H1 (cell line): ENCODE measurements at regions not wholly inside any gene's neighbourhood (a gene's known extent, or its start where the extent isn't known, plus 50 kb on each side); places are given as distances from the start of the nearest gene placed in this dataset.

Experiments used
- CTCF ChIA-PET: fragments of 300-600 bp; sonication (Branson Sonifier 250); formaldehyde crosslinking; loops from one replicate; lab custom pipeline; 2021; ENCODE audit not compliant: partially characterized antibody; lab: Charles Lee
- POLR2A ChIA-PET: fragments of 300-600 bp; sonication (Branson Sonifier 250); formaldehyde crosslinking; loops from one replicate; lab custom pipeline; 2021; ENCODE audit warnings: inconsistent platforms; ENCODE audit not compliant: partially characterized antibody; lab: Charles Lee
- DNase-seq, 2 experiments: peaks; one replicate each; pipeline versions ENCODE4 v3.0.0 to v3.0.0-alpha.2; 2010 to 2022; ENCODE audit warnings: low spot score in 2 of 2, low read depth in 1 of 2, mixed read lengths in 1 of 2
- FAIRE-seq: peaks from 2 replicates; lab custom pipeline; 2011; peaks lifted over from hg19 to GRCh38; lab: Jason Lieb, UNC
- H2AFZ ChIP-seq: 2 replicates; pipeline ENCODE4 v1.8.1; 2012; ENCODE audit warnings: low read length, inconsistent platforms
- H2AK5ac ChIP-seq: 2 replicates; pipeline ENCODE4 v1.6.1; 2013; ENCODE audit warnings: low read depth, low read length
- H2BK120ac ChIP-seq: replicated peaks from 2 replicates; pipeline ENCODE3; 2013; ENCODE audit warnings: low read depth, low read length, inconsistent platforms
- H2BK12ac ChIP-seq: 2 replicates; pipeline ENCODE4 v1.6.1; 2013; ENCODE audit warnings: low read depth, low read length
- H2BK15ac ChIP-seq: 2 replicates; pipeline ENCODE4 v1.6.1; 2013; ENCODE audit warnings: low read length
- H2BK20ac ChIP-seq: 2 replicates; pipeline ENCODE4 v1.6.1; 2013; ENCODE audit warnings: low read length
- H2BK5ac ChIP-seq: 2 replicates; pipeline ENCODE4 v1.6.1; 2013; ENCODE audit warnings: low read depth, low read length
- H3K14ac ChIP-seq: 2 replicates; pipeline ENCODE4 v1.6.1; 2013; ENCODE audit warnings: inconsistent platforms; ENCODE audit not compliant: insufficient read length
- H3K18ac ChIP-seq: 2 replicates; pipeline ENCODE4 v1.6.1; 2013; ENCODE audit warnings: low read length; ENCODE audit errors: extremely low read depth
- H3K23ac ChIP-seq: 2 replicates; pipeline ENCODE4 v1.6.1; 2013; ENCODE audit warnings: inconsistent platforms; ENCODE audit not compliant: insufficient read length
- H3K23me2 ChIP-seq: 2 replicates; pipeline ENCODE4 v1.6.1; 2013; ENCODE audit warnings: low read depth, low read length
- H3K27ac ChIP-seq: 2 replicates; pipeline ENCODE4 v1.6.1; 2011; ENCODE audit warnings: low read depth, low read length, inconsistent platforms
- H3K27me3 ChIP-seq, 4 experiments: replicated peaks in 1 of 4; 1 replicate in 1 of 4; 2 replicates in 3 of 4; pipeline versions ENCODE4 v1.6.1 to v1.8.1; 2011 to 2013; ENCODE audit warnings: low read length in 3 of 4, mild to moderate bottlenecking in 3 of 4, inconsistent platforms in 2 of 4, mixed read lengths in 2 of 4, moderate library complexity in 1 of 4; ENCODE audit not compliant: control insufficient read depth in 3 of 4, insufficient read depth in 3 of 4; ENCODE audit errors: extremely low read depth in 1 of 4
- H3K36me3 ChIP-seq, 4 experiments: 2 replicates each; pipeline versions ENCODE4 v1.6.1 to v1.8.1; 2011 to 2013; ENCODE audit warnings: mild to moderate bottlenecking in 4 of 4, low read length in 3 of 4, moderate library complexity in 2 of 4, control low read depth in 1 of 4, inconsistent platforms in 1 of 4; ENCODE audit not compliant: insufficient read depth in 4 of 4, control insufficient read depth in 2 of 4
- H3K4ac ChIP-seq: replicated peaks from 2 replicates; pipeline ENCODE3; 2013; ENCODE audit warnings: low read length, low read depth, mixed read lengths, inconsistent platforms; ENCODE audit not compliant: insufficient read length
- H3K4me1 ChIP-seq, 4 experiments: replicated peaks in 1 of 4; 1 replicate in 1 of 4; 2 replicates in 3 of 4; pipeline versions ENCODE4 v1.6.1 to v1.8.1; 2011 to 2013; ENCODE audit warnings: low read length in 3 of 4, inconsistent platforms in 2 of 4, mixed read lengths in 1 of 4; ENCODE audit not compliant: insufficient read depth in 4 of 4, control insufficient read depth in 3 of 4
- H3K4me2 ChIP-seq, 2 experiments: 2 replicates each; pipeline versions ENCODE4 v1.6.1 to v1.8.1; 2011 to 2013; ENCODE audit warnings: low read depth in 2 of 2, low read length in 2 of 2, control low read depth in 1 of 2, inconsistent platforms in 1 of 2, mild to moderate bottlenecking in 1 of 2; ENCODE audit not compliant: insufficient read depth in 1 of 2
- H3K4me3 ChIP-seq, 4 experiments: fragments of 200-600, 300-600 bp in 1 of 4; sonication (generic), shearing (Covaris generic), sonication (Bioruptor Twin) in 1 of 4; 2 replicates each; pipeline versions ENCODE4 v1.5.1 to v1.8.1; 2011 to 2016; ENCODE audit warnings: low read length in 4 of 4, low read depth in 3 of 4, control low read depth in 2 of 4, inconsistent platforms in 2 of 4, mild to moderate bottlenecking in 2 of 4, mixed read lengths in 1 of 4, moderate library complexity in 1 of 4; ENCODE audit not compliant: insufficient read depth in 2 of 4; ENCODE audit errors: extremely low read depth in 1 of 4
- H3K56ac ChIP-seq: replicated peaks from 2 replicates; pipeline ENCODE3; 2013; ENCODE audit warnings: low read depth, mild to moderate bottlenecking, mixed read lengths, low read length, inconsistent platforms; ENCODE audit not compliant: insufficient read length
- H3K79me1 ChIP-seq: 2 replicates; pipeline ENCODE4 v1.6.1; 2013; ENCODE audit warnings: low read depth, low read length, control low read depth
- H3K79me2 ChIP-seq, 2 experiments: 2 replicates each; pipeline versions ENCODE4 v1.6.1 to v1.8.1; 2012 to 2013; ENCODE audit warnings: low read length in 2 of 2, mild to moderate bottlenecking in 2 of 2, inconsistent platforms in 1 of 2; ENCODE audit not compliant: insufficient read depth in 2 of 2, control insufficient read depth in 1 of 2
- H3K9ac ChIP-seq, 4 experiments: replicated peaks in 1 of 4; 1 replicate in 1 of 4; 2 replicates in 3 of 4; pipeline versions ENCODE4 v1.6.1 to v1.8.1; 2011 to 2013; ENCODE audit warnings: low read depth in 3 of 4, low read length in 3 of 4, control low read depth in 2 of 4, mild to moderate bottlenecking in 2 of 4, moderate library complexity in 2 of 4, inconsistent platforms in 1 of 4; ENCODE audit errors: extremely low read depth in 1 of 4
- H3K9me3 ChIP-seq, 2 experiments: 2 replicates each; pipeline versions ENCODE4 v1.6.1 to v1.8.1; 2012 to 2013; ENCODE audit warnings: mild to moderate bottlenecking in 2 of 2, moderate library complexity in 2 of 2, control low read depth in 1 of 2, inconsistent platforms in 1 of 2, low read depth in 1 of 2, low read length in 1 of 2, mixed read lengths in 1 of 2; ENCODE audit not compliant: insufficient read depth in 2 of 2
- H4K20me1 ChIP-seq, 2 experiments: replicated peaks in 1 of 2; 2 replicates each; pipeline versions ENCODE3 to v1.8.1; 2011 to 2013; ENCODE audit warnings: inconsistent platforms in 2 of 2, low read length in 2 of 2, mild to moderate bottlenecking in 1 of 2; ENCODE audit not compliant: insufficient read depth in 2 of 2, control insufficient read depth in 1 of 2
- H4K5ac ChIP-seq: 2 replicates; pipeline ENCODE4 v1.6.1; 2013; ENCODE audit warnings: low read length, low read depth, mixed read lengths, inconsistent platforms; ENCODE audit not compliant: insufficient read length
- H4K8ac ChIP-seq: 2 replicates; pipeline ENCODE4 v1.8.0; 2013; ENCODE audit warnings: mild to moderate bottlenecking, moderate library complexity, low read length, inconsistent platforms; ENCODE audit not compliant: insufficient read depth; ENCODE audit errors: extremely low read depth
- H4K91ac ChIP-seq: replicated peaks from 2 replicates; pipeline ENCODE3; 2013; ENCODE audit warnings: low read length, mixed read lengths, inconsistent platforms; ENCODE audit not compliant: insufficient read length
- ASH2L ChIP-seq: fragments of 200-600, 300-600 bp; sonication (generic); IDR thresholded peaks from one replicate; pipeline ENCODE4 v1.7.1; 2017; ENCODE audit warnings: low read length
- BRCA1 ChIP-seq: IDR thresholded peaks from 2 replicates; pipeline ENCODE4 v1.6.1; 2012; ENCODE audit warnings: low read depth, low read length, improper control_type of control experiment
- CBX8 ChIP-seq: fragments of 300-800, 300-1000 bp; sonication (generic); IDR thresholded peaks from 2 replicates; pipeline ENCODE4 v1.7.1; 2016; ENCODE audit warnings: low read depth, low read length, borderline replicate concordance
- CEBPB ChIP-seq: IDR thresholded peaks from 2 replicates; pipeline ENCODE4 v1.6.1; 2012; ENCODE audit warnings: low read depth, low read length
- KDM1A ChIP-seq: fragments of 200-600, 300-600 bp; sonication (generic); IDR thresholded peaks from 2 replicates; pipeline ENCODE4 v1.7.1; 2016; ENCODE audit warnings: mild to moderate bottlenecking, low read length, borderline replicate concordance
- KDM4A ChIP-seq: IDR thresholded peaks from one replicate; pipeline ENCODE4 v1.7.1; 2012; ENCODE audit warnings: low read depth, mild to moderate bottlenecking, moderate library complexity, low read length, inconsistent platforms; ENCODE audit not compliant: severe bottlenecking
- MAFK ChIP-seq: IDR thresholded peaks from 2 replicates; pipeline ENCODE4 v1.6.1; 2012; ENCODE audit warnings: low read depth, mild to moderate bottlenecking, improper control_type of control experiment, low read length
- RFX5 ChIP-seq: IDR thresholded peaks from 2 replicates; pipeline ENCODE4 v1.6.1; 2011; ENCODE audit warnings: low read depth, low read length, improper control_type of control experiment, borderline replicate concordance
- SRF ChIP-seq: IDR thresholded peaks from 2 replicates; pipeline ENCODE4 v1.6.1; 2011; ENCODE audit warnings: mild to moderate bottlenecking, low read depth, low read length, moderate library complexity
- TAF1 ChIP-seq: IDR thresholded peaks from 2 replicates; pipeline ENCODE4 v1.6.1; 2011; ENCODE audit warnings: mild to moderate bottlenecking, low read depth, low read length
- TCF12 ChIP-seq: IDR thresholded peaks from 2 replicates; pipeline ENCODE4 v1.6.1; 2011; ENCODE audit warnings: low read depth, mild to moderate bottlenecking, low read length
- WGBS, 2 experiments: shearing (Covaris generic) in 1 of 2; methylation state at CpG; one replicate each; pipeline versions ENCODE4 v1.1.6 to v1.1.7; 2013 to 2015; ENCODE audit warnings: low lambda C conversion rate in 2 of 2, mixed read lengths in 2 of 2, inconsistent platforms in 1 of 2, low coverage in 1 of 2, missing lambda C conversion rate in 1 of 2; ENCODE audit not compliant: insufficient replicate concordance in 2 of 2, insufficient coverage in 1 of 2, insufficient read length in 1 of 2; ENCODE audit errors: extremely low coverage in 1 of 2, missing lambda C conversion rate in 1 of 2; 5-methylcytosine and 5-hydroxymethylcytosine counted together

DNA sequence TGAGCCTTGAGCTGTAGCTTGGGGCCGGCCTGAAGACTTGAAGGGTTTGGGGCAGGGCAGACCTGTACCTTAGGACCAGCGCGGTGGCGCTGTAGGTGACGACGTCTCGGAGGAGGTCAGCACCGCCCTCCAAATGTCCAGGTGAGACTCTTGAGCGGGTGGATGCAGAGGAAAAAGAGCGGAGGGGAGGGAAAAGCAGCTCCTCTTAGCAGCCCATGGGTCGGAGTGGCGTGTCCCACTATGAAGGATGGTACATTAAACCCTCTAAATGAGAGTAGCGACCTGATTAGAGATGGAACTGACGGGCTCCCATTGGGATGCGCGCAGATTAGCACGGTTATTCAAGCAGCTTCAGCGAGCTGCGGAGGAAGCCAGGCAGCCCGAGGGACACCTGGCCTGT is 77.0 kb upstream of the MAP1LC3B2 start:
- no peaks in the 10 kb centered on the region for H3K23me2 ChIP-seq
- H2BK5ac ChIP-seq: no peak overlapping the region
- DNase-seq: no peak
- H4K5ac ChIP-seq: no peak overlapping the region
- no peaks in the 10 kb centered on the region for H4K20me1 ChIP-seq
- no peak overlapping the region for H3K14ac ChIP-seq
- H2BK120ac ChIP-seq: no peak overlapping the region
- no peak for FAIRE-seq
- no peak overlapping the region; the same call in 1 of the 2 replicates for H3K27ac ChIP-seq
- no peak overlapping the region for H2BK12ac ChIP-seq
- ChIA-PET POLR2A (interaction anchor here (0.9 kb wide), 1 partner anchor 12 kb away, joined by 3 read pairs; no protein-coding TSS in a partner anchor), CTCF (interaction anchor here (0.6 to 2.1 kb wide), 6 partner anchors 11 to 1980 kb away, joined by 3 to 9 read pairs (median 3); no protein-coding TSS in a partner anchor)
- H3K9ac ChIP-seq: no peak overlapping the region
- H3K36me3 ChIP-seq: no peaks in the 10 kb centered on the region
- H2BK20ac ChIP-seq: no peak overlapping the region
- H4K91ac ChIP-seq: no peak overlapping the region
- no peak overlapping the region; the same call in 1 of the 2 replicates for H3K18ac ChIP-seq
- H3K4me3 ChIP-seq: no peak overlapping the region
- 90% methylated on average over 20 of the region's 20 CpGs; no CpG with 5 or more reads in 1 of the 2 experiments for WGBS, 2 experiments
- no peak overlapping the region for H3K23ac ChIP-seq
- H2AFZ ChIP-seq: peak overlapping the region; percentile 32; the same call in 1 of the 2 replicates
- H3K4me1 ChIP-seq: no peaks in the 10 kb centered on the region; a peak in 1 of 7 replicates
- H3K4me2 ChIP-seq: no peak overlapping the region
- peaks cover 0 to 7% of the 10 kb centered on the region in 2 experiments; a peak in 1 of 4 replicates for H3K9me3 ChIP-seq
- H3K79me1 ChIP-seq: no peaks in the 10 kb centered on the region
- H2AK5ac ChIP-seq: no peak overlapping the region
- no peaks in the 10 kb centered on the region for H3K79me2 ChIP-seq
- no peaks in the 10 kb centered on the region for H3K27me3 ChIP-seq
- no peak overlapping the region for H2BK15ac ChIP-seq
- TF ChIP-seq TCF12: no peak
- TF ChIP-seq SRF: no peak
- no peak for TF ChIP-seq CEBPB
- TF ChIP-seq KDM1A: no peak
- no peak for TF ChIP-seq KDM4A
- no peak for TF ChIP-seq CBX8
- no peak for TF ChIP-seq RFX5
- no peak for TF ChIP-seq BRCA1
- no peak for TF ChIP-seq TAF1
- no peak for TF ChIP-seq MAFK
- TF ChIP-seq ASH2L: no peak
- TF ChIP-seq, all 59 proteins: peak for 0
- Histone ChIP-seq H4K8ac (no peak overlapping the region), H3K56ac (no peak overlapping the region), H3K4ac (no peak overlapping the region)
